DND-41 (cell line): ENCODE measurements at regions not wholly inside any gene's neighbourhood (a gene's known extent, or its start where the extent isn't known, plus 50 kb on each side); places are given as distances from the start of the nearest gene placed in this dataset.

Source experiments
- ATAC-seq: fragments of 200-7000 bp; cut with Tn5 transposase; 3 replicates; pipeline ENCODE4 v1.9.1; 2021; ENCODE audit warnings: low read depth; ENCODE audit not compliant: insufficient read depth
- DNase-seq: peaks from one replicate; pipeline ENCODE4 v3.0.0-alpha.2; 2020
- H2AFZ ChIP-seq: 2 replicates; pipeline ENCODE4 v1.6.0; 2012; ENCODE audit warnings: low read depth, low read length
- H3K27ac ChIP-seq: 2 replicates; pipeline ENCODE4 v1.5.1; 2012; ENCODE audit warnings: low read length, inconsistent platforms
- H3K27me3 ChIP-seq: fragments of 200-600 bp; sonication (generic); 2 replicates; pipeline ENCODE4 v1.6.0; 2012; ENCODE audit warnings: low read length, mild to moderate bottlenecking, inconsistent platforms; ENCODE audit not compliant: insufficient read depth, poor library complexity
- H3K36me3 ChIP-seq: 2 replicates; pipeline ENCODE4 v1.5.1; 2012; ENCODE audit warnings: low read length, inconsistent platforms; ENCODE audit not compliant: insufficient read depth
- H3K4me1 ChIP-seq: 2 replicates; pipeline ENCODE4 v1.5.1; 2012; ENCODE audit warnings: mild to moderate bottlenecking, low read length; ENCODE audit not compliant: insufficient read depth
- H3K4me2 ChIP-seq: 2 replicates; pipeline ENCODE4 v1.6.0; 2012; ENCODE audit warnings: mild to moderate bottlenecking, moderate library complexity, low read length, inconsistent platforms; ENCODE audit not compliant: insufficient read depth
- H3K4me3 ChIP-seq, 2 experiments: fragments of 200-600 bp in 1 of 2; shearing (Covaris generic) in 1 of 2; 2 replicates each; pipeline ENCODE4 v1.5.1; 2012 to 2016; ENCODE audit warnings: inconsistent platforms in 2 of 2, low read length in 2 of 2, mild to moderate bottlenecking in 2 of 2, low read depth in 1 of 2, moderate library complexity in 1 of 2
- H3K79me2 ChIP-seq: 2 replicates; pipeline ENCODE4 v1.6.0; 2012; ENCODE audit warnings: low read length, inconsistent platforms; ENCODE audit not compliant: insufficient read depth
- H3K9ac ChIP-seq: 2 replicates; pipeline ENCODE4 v1.6.0; 2012; ENCODE audit warnings: low read depth, mild to moderate bottlenecking, inconsistent platforms, low read length, moderate library complexity
- H3K9me3 ChIP-seq: 2 replicates; pipeline ENCODE4 v1.5.1; 2012; ENCODE audit warnings: low read length, moderate library complexity, mild to moderate bottlenecking, inconsistent platforms; ENCODE audit not compliant: insufficient read depth, severe bottlenecking
- H4K20me1 ChIP-seq: 2 replicates; pipeline ENCODE4 v1.6.0; 2012; ENCODE audit warnings: low read length; ENCODE audit not compliant: insufficient read depth
- EZH2 ChIP-seq: IDR thresholded peaks from 3 replicates; pipeline ENCODE4 v1.6.1; 2012; ENCODE audit warnings: borderline replicate concordance, low read depth, mild to moderate bottlenecking, moderate library complexity, low read length, inconsistent platforms; ENCODE audit not compliant: severe bottlenecking
- TF ChIP-seq, protein P1 (sequence below): IDR thresholded peaks from 2 replicates; pipeline ENCODE4 v1.5.1; 2012; ENCODE audit warnings: borderline replicate concordance, low read length, moderate library complexity, mild to moderate bottlenecking; ENCODE audit not compliant: poor library complexity, severe bottlenecking; ENCODE audit errors: extremely low read depth

- H3K36me3 ChIP-seq, result no peaks in the 10 kb centered on the region
- no peak overlapping the region for H3K4me2 ChIP-seq
- H3K9me3 ChIP-seq, result no peaks in the 10 kb centered on the region
- no peaks in the 10 kb centered on the region for H3K79me2 ChIP-seq
- H4K20me1 ChIP-seq, result no peaks in the 10 kb centered on the region
- TF ChIP-seq, protein P1, sequence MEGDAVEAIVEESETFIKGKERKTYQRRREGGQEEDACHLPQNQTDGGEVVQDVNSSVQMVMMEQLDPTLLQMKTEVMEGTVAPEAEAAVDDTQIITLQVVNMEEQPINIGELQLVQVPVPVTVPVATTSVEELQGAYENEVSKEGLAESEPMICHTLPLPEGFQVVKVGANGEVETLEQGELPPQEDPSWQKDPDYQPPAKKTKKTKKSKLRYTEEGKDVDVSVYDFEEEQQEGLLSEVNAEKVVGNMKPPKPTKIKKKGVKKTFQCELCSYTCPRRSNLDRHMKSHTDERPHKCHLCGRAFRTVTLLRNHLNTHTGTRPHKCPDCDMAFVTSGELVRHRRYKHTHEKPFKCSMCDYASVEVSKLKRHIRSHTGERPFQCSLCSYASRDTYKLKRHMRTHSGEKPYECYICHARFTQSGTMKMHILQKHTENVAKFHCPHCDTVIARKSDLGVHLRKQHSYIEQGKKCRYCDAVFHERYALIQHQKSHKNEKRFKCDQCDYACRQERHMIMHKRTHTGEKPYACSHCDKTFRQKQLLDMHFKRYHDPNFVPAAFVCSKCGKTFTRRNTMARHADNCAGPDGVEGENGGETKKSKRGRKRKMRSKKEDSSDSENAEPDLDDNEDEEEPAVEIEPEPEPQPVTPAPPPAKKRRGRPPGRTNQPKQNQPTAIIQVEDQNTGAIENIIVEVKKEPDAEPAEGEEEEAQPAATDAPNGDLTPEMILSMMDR, result no peak
- TF ChIP-seq EZH2, result no peak
- H3K4me3 ChIP-seq, result no peak overlapping the region
- H3K4me1 ChIP-seq, result no peaks in the 10 kb centered on the region
- DNase-seq (no peak), ATAC-seq (no peak)
- H3K27me3 ChIP-seq, result peaks cover 3% of the 10 kb centered on the region
- no peak overlapping the region for H3K27ac ChIP-seq
- no peak overlapping the region for H2AFZ ChIP-seq
- no peak overlapping the region for H3K9ac ChIP-seq
Measured at GRCh38 chr19:32053861-32054260, 291.5 kb upstream of the ZNF507 start.

GRCh38 chr19:32058131-32058530 lies 287.3 kb upstream of the ZNF507 start:
- Histone ChIP-seq H3K27ac (no peak overlapping the region), H3K79me2 (no peaks in the 10 kb centered on the region), H3K36me3 (no peaks in the 10 kb centered on the region), H3K4me1 (no peaks in the 10 kb centered on the region), H2AFZ (no peak overlapping the region), H3K9me3 (no peaks in the 10 kb centered on the region), H4K20me1 (no peaks in the 10 kb centered on the region), H3K9ac (no peak overlapping the region), H3K27me3 (peaks cover 3% of the 10 kb centered on the region), H3K4me3 (no peak overlapping the region), H3K4me2 (no peak overlapping the region)
- TF ChIP-seq, protein P1, result no peak
- no peak for TF ChIP-seq EZH2
- ATAC-seq, result no peak
- DNase-seq, result no peak

DNA sequence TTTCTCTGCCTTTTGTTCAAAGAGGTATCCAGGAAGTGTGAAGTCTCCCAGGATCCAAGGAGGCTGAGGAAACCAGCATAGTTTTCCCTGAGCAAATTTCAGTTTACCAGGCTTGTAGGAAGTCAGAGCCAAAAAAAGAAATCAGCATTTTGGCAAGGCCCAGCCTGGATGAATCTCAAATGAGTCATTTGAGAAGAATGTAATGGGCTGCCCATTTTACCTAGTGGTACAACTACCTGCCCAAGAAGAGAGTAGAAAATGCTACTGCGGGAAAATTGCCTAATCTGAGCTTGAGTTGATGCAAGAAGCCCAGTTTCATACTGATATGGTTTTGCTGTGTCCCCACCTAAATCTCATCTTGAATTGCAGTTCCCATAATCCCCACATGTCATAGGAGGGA lies 284.1 kb upstream of the ZNF507 start:
- H2AFZ ChIP-seq, result no peak overlapping the region
- no peaks in the 10 kb centered on the region for H3K36me3 ChIP-seq
- TF ChIP-seq, protein P1, result no peak
- no peak for TF ChIP-seq EZH2
- H4K20me1 ChIP-seq, result no peaks in the 10 kb centered on the region
- H3K9ac ChIP-seq, result no peak overlapping the region
- H3K4me3 ChIP-seq, result no peak overlapping the region
- DNase-seq, result no peak
- no peak for ATAC-seq
- no peaks in the 10 kb centered on the region for H3K9me3 ChIP-seq
- H3K4me2 ChIP-seq, result no peak overlapping the region
- no peak overlapping the region for H3K27ac ChIP-seq
- H3K4me1 ChIP-seq, result no peaks in the 10 kb centered on the region
- no peaks in the 10 kb centered on the region for H3K79me2 ChIP-seq
- H3K27me3 ChIP-seq, result peaks cover 2% of the 10 kb centered on the region

GRCh38 chr19:32063601-32064000 lies 281.8 kb upstream of the ZNF507 start:
- no peak overlapping the region for H3K4me3 ChIP-seq
- no peak for TF ChIP-seq EZH2
- TF ChIP-seq, protein P1, result no peak
- no peaks in the 10 kb centered on the region for H3K27me3 ChIP-seq
- H3K36me3 ChIP-seq, result no peaks in the 10 kb centered on the region
- H3K4me2 ChIP-seq, result no peak overlapping the region
- no peaks in the 10 kb centered on the region for H3K4me1 ChIP-seq
- H3K9ac ChIP-seq, result no peak overlapping the region
- H4K20me1 ChIP-seq, result no peaks in the 10 kb centered on the region
- no peak overlapping the region for H3K27ac ChIP-seq
- H3K9me3 ChIP-seq, result no peaks in the 10 kb centered on the region
- DNase-seq (no peak), ATAC-seq (no peak)
- H3K79me2 ChIP-seq, result no peaks in the 10 kb centered on the region
- no peak overlapping the region for H2AFZ ChIP-seq
